OCI-LY1 (cell line): ENCODE measurements at regions not wholly inside any gene's neighbourhood (a gene's known extent, or its start where the extent isn't known, plus 50 kb on each side); places are given as distances from the start of the nearest gene placed in this dataset.
"Not testable (repeated sequence)": the region's sequence is repeated elsewhere in the genome, so short reads cannot be mapped to it uniquely, and the experiment has no call there.

Source experiments
- CTCF ChIP-seq: fragments of 200-600 bp; sonication (generic), shearing (Covaris generic); IDR thresholded peaks from 2 replicates; pipeline ENCODE4 v1.5.1; 2017; ENCODE audit warnings: mild to moderate bottlenecking, antibody characterized with exemption, low read length, moderate library complexity, mixed read lengths
- EZH2 ChIP-seq: fragments of 200-600 bp; sonication (generic), shearing (Covaris generic); IDR thresholded peaks from 2 replicates; pipeline ENCODE4 v1.8.0; 2017; ENCODE audit warnings: borderline replicate concordance, mixed run types, mild to moderate bottlenecking, antibody characterized with exemption, low read length, moderate library complexity, mixed read lengths

DNA sequence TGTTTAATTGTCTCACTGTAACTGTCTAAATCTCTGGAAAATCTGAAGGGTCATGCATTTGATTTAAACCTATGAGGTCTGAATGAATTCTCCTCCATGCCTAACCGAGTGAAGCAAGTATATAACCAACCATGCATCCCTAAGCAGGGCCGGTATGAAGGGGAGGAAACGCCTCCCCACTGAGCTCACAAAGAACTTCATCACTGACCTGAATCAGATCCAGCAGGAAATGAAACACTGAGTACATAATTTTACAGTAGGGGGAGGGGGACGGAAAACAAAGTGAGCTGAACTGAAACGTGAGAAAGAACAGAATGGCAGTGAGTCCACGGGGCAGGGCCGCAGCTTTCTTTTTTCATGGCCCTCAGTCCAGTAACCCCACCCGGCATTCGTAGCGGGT is 294.1 kb upstream of the TEKT4 start:
- not testable (repeated sequence) for TF ChIP-seq CTCF, EZH2
